ENCODE measurements at regions not wholly inside any gene's neighbourhood (a gene's known extent, or its start where the extent isn't known, plus 50 kb on each side); places are given as distances from the start of the nearest gene placed in this dataset.

DNA sequence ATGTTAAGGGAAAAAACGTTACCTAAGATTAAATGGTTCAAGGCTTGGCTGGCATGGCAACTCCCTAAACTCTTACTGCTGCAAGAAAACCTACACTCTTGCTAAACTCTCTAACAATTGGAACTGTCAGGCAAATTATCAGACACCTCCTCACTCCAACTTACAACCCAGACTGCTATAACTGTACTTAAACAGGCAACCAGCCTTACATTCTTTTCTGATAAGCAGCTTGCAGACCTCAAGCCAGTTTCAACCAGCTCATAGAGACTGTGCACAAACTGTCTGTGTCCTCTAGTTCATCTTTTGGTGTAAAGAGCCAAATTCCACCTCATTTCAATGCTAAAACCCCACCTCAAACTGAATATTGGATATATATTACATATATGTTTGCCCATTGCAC lies 504.9 kb downstream of the UBE2NL start:
- TF ChIP-seq JUN (IDR thresholded peaks at IDR 0.05; ENCODE audit: low read depth, low read length) = no peak
- TF ChIP-seq BRCA1 (IDR thresholded peaks at IDR 0.05; ENCODE audit: low read depth, low read length) = no peak
- no peak for TF ChIP-seq TAF1 (IDR thresholded peaks at IDR 0.05; ENCODE audit: low read depth, low read length)
- TF ChIP-seq, protein P1, sequence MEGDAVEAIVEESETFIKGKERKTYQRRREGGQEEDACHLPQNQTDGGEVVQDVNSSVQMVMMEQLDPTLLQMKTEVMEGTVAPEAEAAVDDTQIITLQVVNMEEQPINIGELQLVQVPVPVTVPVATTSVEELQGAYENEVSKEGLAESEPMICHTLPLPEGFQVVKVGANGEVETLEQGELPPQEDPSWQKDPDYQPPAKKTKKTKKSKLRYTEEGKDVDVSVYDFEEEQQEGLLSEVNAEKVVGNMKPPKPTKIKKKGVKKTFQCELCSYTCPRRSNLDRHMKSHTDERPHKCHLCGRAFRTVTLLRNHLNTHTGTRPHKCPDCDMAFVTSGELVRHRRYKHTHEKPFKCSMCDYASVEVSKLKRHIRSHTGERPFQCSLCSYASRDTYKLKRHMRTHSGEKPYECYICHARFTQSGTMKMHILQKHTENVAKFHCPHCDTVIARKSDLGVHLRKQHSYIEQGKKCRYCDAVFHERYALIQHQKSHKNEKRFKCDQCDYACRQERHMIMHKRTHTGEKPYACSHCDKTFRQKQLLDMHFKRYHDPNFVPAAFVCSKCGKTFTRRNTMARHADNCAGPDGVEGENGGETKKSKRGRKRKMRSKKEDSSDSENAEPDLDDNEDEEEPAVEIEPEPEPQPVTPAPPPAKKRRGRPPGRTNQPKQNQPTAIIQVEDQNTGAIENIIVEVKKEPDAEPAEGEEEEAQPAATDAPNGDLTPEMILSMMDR (IDR thresholded peaks at IDR 0.05; ENCODE audit: control extremely low read depth in 1 of 3, insufficient read depth in 1 of 3, low read depth in 1 of 3, low read length in 3 of 3) = no peak
- no peak for TF ChIP-seq CHD1 (IDR thresholded peaks at IDR 0.05; ENCODE audit: low read depth, low read length)
- TF ChIP-seq, protein P2, sequence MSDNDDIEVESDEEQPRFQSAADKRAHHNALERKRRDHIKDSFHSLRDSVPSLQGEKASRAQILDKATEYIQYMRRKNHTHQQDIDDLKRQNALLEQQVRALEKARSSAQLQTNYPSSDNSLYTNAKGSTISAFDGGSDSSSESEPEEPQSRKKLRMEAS (IDR thresholded peaks at IDR 0.05) = no peak

Data from H1 (cell line).